GM18517 (cell line): ENCODE measurements at regions not wholly inside any gene's neighbourhood (a gene's known extent, or its start where the extent isn't known, plus 50 kb on each side); places are given as distances from the start of the nearest gene placed in this dataset.

ENCODE experiments used
- ATAC-seq: cut with Tn5 transposase; IDR thresholded peaks from one replicate; pipeline ENCODE4 v1.9.1; 2021; ENCODE audit warnings: mild to moderate bottlenecking, moderate library complexity; ENCODE audit not compliant: unreplicated experiment

GRCh38 chr5:4540375-4541173, 599.6 kb upstream of the ADAMTS16 start:
- ATAC-seq: no peak

- ATAC-seq: no peak
These were observed 598.8 kb upstream of the ADAMTS16 start for GRCh38 chr5:4541334-4541733.

- ATAC-seq: no peak
These were observed 597.9 kb upstream of the ADAMTS16 start for GRCh38 chr5:4542145-4542778.

GRCh38 chr5:4544049-4544670, 596.0 kb upstream of the ADAMTS16 start:
- no peak for ATAC-seq

GRCh38 chr5:4547547-4547946, 592.6 kb upstream of the ADAMTS16 start:
- ATAC-seq: no peak

- no peak for ATAC-seq
These were observed 591.8 kb upstream of the ADAMTS16 start for GRCh38 chr5:4548341-4548740.

- ATAC-seq: no peak
These were observed 590.8 kb upstream of the ADAMTS16 start for GRCh38 chr5:4549351-4549750.

GRCh38 chr5:4551034-4551433, 589.1 kb upstream of the ADAMTS16 start:
- ATAC-seq: no peak

- ATAC-seq: no peak
These were observed 587.0 kb upstream of the ADAMTS16 start for GRCh38 chr5:4553130-4553529.

- ATAC-seq: no peak
These were observed 586.2 kb upstream of the ADAMTS16 start for GRCh38 chr5:4553978-4554377.

GRCh38 chr5:4555725-4556285, 584.3 kb upstream of the ADAMTS16 start:
- ATAC-seq: no peak

- ATAC-seq: no peak
These were observed 578.7 kb upstream of the ADAMTS16 start for GRCh38 chr5:4561403-4561802.

- no peak for ATAC-seq
These were observed 576.7 kb upstream of the ADAMTS16 start for GRCh38 chr5:4563400-4563799.

GRCh38 chr5:4570047-4570995, 569.8 kb upstream of the ADAMTS16 start:
- no peak for ATAC-seq

- no peak for ATAC-seq
These were observed 568.7 kb upstream of the ADAMTS16 start for GRCh38 chr5:4571248-4571948.

GRCh38 chr5:4572311-4573100, 567.6 kb upstream of the ADAMTS16 start:
- ATAC-seq: no peak

GRCh38 chr5:4575608-4576007, 564.5 kb upstream of the ADAMTS16 start:
- no peak for ATAC-seq

- no peak for ATAC-seq
These were observed 563.9 kb upstream of the ADAMTS16 start for GRCh38 chr5:4576161-4576748.

- no peak for ATAC-seq
These were observed 563.2 kb upstream of the ADAMTS16 start for GRCh38 chr5:4576908-4577307.
